HG02885 (cell line): ENCODE measurements at regions not wholly inside any gene's neighbourhood (a gene's known extent, or its start where the extent isn't known, plus 50 kb on each side); places are given as distances from the start of the nearest gene placed in this dataset.
"Not testable (repeated sequence)": the region's sequence is repeated elsewhere in the genome, so short reads cannot be mapped to it uniquely, and the experiment has no call there.

Experiments used
- ATAC-seq: cut with Tn5 transposase; IDR thresholded peaks from one replicate; pipeline ENCODE4 v1.9.1; 2021; ENCODE audit warnings: mild to moderate bottlenecking; ENCODE audit not compliant: unreplicated experiment, poor library complexity

DNA sequence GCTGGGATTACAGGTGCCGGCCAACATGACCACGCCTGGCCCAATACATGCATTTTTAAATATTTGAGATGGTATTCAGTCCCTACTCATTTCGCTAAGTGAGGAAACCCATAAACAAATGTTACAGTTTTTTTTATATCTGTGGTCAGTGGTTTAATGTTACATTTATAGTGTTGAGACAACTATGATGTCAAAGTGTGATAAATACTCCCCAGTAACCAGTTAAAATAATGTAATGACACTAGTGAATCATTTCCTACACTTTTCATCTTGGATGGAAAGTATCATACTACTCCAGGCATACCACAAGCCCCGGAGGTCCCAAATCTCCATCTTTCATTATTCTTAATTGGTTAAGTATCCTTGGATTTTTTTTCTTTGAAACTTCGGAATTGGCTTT lies 87.5 kb upstream of the KIF26B start:
- ATAC-seq = no peak

GRCh38 chr1:245062741-245063305 lies 92.0 kb upstream of the KIF26B start:
- ATAC-seq = no peak

- not testable (repeated sequence) for ATAC-seq
Observed at GRCh38 chr1:245061808-245062207, 93.0 kb upstream of the KIF26B start.

GRCh38 chr1:245060684-245061374 lies 94.0 kb upstream of the KIF26B start:
- ATAC-seq = no peak

GRCh38 chr1:245059806-245060424 lies 94.9 kb upstream of the KIF26B start:
- no peak for ATAC-seq

DNA sequence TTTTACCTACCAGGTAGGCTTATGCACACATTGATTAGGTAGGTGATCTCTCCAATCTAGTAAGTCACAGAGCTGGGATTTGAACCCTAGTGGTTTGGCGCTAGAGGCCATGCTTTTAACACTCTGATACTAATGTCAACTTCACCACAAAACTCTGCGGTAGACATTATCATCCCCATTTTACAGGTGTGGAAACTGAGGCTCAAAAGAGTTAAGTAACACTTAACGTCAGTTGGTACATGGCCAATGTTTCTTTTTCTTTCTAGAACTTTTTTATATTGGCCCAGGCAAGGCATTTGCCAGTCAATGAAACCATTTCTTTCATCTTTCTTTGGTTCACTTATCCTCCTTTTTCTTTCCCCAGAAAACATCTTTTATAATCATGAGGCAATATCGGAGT lies 95.9 kb upstream of the KIF26B start:
- no peak for ATAC-seq

GRCh38 chr1:245058436-245058835 lies 96.3 kb upstream of the KIF26B start:
- ATAC-seq = no peak

DNA sequence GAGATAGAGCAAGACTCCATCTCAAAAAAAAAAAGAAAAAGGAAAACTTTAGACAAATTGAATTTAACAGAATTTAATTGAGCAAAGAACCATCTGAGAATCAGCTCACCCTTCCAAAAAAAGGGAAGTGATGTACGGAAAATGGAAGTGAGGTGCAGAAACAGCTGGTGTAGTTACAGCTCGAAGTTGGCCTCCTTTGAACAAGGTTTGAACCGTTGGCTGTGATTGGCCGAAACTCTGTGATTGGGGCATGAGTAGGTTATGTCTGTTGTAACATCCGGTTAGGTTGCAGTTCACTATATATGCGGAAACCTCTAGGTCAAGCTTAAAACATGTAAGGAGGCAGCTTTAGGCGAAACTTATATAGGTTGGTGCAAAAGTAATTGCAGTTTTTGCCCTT lies 97.9 kb upstream of the KIF26B start:
- no peak for ATAC-seq

DNA sequence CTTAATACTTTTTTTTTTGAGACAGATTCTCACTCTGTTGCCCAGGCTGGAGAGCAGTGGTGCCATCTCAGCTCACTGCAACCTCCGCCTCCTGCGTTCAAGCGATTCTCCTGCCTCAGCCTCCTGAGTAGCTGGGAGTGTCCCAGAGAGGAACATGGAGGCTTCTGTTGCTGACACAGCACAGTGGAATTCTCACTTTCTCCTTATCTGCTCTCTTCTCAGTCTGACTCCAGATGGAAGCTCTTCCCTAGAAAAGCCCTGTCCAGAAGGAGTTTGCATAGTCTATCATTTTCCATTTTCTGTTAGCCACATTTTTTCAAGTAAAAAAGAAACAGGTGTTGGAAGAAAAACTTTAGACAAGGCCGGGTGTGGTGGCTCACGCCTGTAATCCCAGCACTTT lies 98.5 kb upstream of the KIF26B start:
- not testable (repeated sequence) for ATAC-seq

GRCh38 chr1:245055752-245056151 lies 99.0 kb upstream of the KIF26B start:
- no peak for ATAC-seq

DNA sequence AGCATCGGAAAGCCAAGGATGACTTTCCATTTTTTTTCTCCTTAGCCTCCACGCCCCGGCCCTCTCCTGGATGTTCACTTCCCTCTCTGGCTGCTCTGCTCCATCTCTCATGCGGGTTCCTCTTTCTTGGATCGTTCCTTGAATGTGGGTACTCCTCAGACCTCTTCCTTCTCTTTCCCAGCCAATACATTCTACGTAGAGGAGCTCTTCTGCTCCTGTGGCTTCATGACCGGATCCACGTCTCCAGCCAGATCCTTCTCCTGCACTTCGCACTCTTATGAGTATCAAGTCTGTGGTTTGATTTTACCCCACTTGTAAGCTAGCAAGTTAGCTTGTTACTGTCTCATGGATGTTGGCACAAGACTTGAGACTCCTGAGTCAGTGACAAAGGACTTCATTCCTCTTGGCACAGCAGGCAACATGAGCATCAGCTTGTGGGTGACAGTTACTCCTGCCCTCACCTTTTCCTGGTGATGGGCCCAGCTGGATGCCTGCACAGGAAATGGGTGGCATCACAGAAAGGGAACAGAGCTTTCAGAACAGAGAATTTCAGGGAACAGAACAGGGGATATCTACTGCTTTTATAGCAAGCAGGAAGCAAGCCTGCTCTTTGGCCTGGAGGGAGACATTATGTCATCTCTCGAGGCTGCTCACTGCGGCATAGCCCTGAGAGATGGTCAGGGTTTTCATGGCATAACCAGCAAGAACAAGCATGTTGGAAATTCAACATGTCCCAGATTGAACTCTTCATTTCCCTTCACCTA lies 100.1 kb upstream of the KIF26B start:
- no peak for ATAC-seq

- ATAC-seq = no peak
Observed at GRCh38 chr1:245054105-245054504, 100.7 kb upstream of the KIF26B start.

GRCh38 chr1:245052258-245052657 lies 102.5 kb upstream of the KIF26B start:
- no peak for ATAC-seq

- ATAC-seq = no peak
Observed at GRCh38 chr1:245051349-245052221, 103.2 kb upstream of the KIF26B start.

GRCh38 chr1:245046769-245047168 lies 108.0 kb upstream of the KIF26B start:
- ATAC-seq = no peak

GRCh38 chr1:245046315-245046714 lies 108.5 kb upstream of the KIF26B start:
- ATAC-seq = no peak

DNA sequence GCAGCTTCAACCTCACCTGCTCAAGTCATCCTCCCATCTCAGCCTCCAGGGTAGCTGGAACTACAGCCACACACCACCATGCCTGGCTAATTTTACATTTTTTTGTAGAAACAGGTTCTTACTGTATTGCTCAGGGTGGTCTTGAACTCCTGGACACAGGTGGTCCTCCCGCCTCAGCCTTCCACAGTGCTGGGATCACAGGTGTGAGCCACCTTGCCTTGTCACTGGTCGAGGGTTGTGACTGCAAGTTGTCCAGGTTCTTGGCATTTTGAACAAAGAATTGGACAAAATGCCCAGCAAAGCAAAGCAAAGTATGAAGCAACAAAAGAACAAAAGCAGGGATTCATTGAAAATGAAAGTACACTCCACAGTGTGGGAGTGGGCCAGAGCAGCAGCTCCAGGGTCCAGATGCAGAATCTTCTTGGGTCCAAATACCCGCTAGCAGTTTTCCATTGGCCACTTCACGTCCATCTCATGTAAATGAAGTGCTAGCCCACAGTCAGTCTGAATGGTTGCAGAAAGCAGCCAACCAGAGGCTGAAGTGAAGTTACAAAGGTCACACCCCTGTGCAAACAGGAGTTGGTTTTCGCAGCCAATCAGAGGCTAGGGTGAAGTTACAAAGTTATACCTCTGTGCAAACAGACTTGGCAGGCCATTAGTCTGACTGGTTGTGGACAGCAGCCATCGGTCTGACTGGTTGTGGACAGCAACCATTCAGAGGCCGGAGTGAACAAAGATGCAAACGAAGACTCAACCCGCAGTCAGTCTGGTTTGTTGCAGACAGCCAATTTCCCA lies 109.5 kb upstream of the KIF26B start:
- no peak for ATAC-seq

GRCh38 chr1:245043611-245043940 lies 111.2 kb upstream of the KIF26B start:
- no peak for ATAC-seq

DNA sequence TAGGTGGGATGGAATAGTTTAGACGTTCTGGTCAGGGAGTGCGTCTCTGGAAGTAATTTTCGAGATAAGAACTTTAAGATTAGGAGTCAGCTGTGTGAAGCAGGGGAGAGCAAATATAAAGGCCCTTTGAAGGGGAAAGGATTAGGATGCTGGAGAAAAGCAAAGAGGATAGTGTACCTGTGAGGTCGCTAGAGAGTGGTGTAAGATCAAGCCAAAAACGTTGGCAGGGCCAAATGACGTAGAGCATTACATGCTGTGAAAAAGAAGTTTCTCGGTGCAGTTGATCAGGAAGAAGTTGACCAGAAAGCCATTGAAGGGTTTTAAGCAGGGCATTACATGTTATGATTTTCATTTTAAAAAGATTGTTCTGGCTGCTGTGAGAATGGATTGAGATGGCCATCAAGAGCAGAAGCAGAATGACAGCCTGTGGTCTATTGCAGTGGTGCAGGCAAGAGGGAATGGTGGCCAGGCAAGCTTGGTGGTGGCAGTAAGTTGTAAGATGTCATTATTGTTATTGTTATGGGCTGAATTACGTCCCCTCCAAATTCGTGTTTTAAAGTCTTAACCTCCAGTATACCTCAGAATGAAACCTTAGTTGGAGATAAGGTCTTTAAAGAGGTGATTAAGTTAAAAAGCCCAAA lies 113.6 kb upstream of the KIF26B start:
- ATAC-seq = no peak
